ENCODE measurements at regions not wholly inside any gene's neighbourhood (a gene's known extent, or its start where the extent isn't known, plus 50 kb on each side); places are given as distances from the start of the nearest gene placed in this dataset.
"Not testable (repeated sequence)": the region's sequence is repeated elsewhere in the genome, so short reads cannot be mapped to it uniquely, and the experiment has no call there.

DNA sequence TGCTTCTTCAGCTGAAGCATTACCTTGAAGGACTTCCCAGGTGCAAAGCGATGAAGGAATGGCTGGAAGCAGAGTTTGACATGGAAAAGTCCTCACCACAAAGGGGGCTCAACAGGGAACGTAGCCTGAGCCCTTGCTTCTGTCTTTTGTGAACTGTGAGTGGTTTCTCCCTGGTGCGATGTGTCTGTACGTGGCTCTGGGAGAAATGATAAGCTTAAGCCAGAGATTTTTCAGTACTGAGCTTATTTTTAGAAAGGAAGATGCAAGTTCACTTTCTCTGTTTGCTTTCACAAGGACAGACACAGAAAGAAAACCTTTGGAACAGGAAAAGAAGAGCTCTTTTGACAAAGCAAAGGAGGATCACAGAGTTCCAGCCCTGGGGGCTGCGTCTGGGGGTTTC is 79.4 kb downstream of the DACT2 start:
- DNase-seq (ENCODE audit: low spot score, unreplicated experiment) = no peak
- H3K27ac Mint-ChIP-seq = no peak overlapping the region
- peaks cover 4% of the 10 kb centered on the region for H3K4me1 Mint-ChIP-seq (ENCODE audit: low read depth)
- H3K9me3 Mint-ChIP-seq (ENCODE audit: low read depth) = no peaks in the 10 kb centered on the region
- no peak overlapping the region for H3K4me3 Mint-ChIP-seq (ENCODE audit: low read depth)
- H3K27me3 Mint-ChIP-seq = peaks cover 16% of the 10 kb centered on the region
- TF ChIP-seq, protein P1, sequence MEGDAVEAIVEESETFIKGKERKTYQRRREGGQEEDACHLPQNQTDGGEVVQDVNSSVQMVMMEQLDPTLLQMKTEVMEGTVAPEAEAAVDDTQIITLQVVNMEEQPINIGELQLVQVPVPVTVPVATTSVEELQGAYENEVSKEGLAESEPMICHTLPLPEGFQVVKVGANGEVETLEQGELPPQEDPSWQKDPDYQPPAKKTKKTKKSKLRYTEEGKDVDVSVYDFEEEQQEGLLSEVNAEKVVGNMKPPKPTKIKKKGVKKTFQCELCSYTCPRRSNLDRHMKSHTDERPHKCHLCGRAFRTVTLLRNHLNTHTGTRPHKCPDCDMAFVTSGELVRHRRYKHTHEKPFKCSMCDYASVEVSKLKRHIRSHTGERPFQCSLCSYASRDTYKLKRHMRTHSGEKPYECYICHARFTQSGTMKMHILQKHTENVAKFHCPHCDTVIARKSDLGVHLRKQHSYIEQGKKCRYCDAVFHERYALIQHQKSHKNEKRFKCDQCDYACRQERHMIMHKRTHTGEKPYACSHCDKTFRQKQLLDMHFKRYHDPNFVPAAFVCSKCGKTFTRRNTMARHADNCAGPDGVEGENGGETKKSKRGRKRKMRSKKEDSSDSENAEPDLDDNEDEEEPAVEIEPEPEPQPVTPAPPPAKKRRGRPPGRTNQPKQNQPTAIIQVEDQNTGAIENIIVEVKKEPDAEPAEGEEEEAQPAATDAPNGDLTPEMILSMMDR (IDR thresholded peaks at IDR 0.05; ENCODE audit: unreplicated experiment) = no peak
- no peaks in the 10 kb centered on the region for H3K36me3 Mint-ChIP-seq (ENCODE audit: insufficient read depth)

DNA sequence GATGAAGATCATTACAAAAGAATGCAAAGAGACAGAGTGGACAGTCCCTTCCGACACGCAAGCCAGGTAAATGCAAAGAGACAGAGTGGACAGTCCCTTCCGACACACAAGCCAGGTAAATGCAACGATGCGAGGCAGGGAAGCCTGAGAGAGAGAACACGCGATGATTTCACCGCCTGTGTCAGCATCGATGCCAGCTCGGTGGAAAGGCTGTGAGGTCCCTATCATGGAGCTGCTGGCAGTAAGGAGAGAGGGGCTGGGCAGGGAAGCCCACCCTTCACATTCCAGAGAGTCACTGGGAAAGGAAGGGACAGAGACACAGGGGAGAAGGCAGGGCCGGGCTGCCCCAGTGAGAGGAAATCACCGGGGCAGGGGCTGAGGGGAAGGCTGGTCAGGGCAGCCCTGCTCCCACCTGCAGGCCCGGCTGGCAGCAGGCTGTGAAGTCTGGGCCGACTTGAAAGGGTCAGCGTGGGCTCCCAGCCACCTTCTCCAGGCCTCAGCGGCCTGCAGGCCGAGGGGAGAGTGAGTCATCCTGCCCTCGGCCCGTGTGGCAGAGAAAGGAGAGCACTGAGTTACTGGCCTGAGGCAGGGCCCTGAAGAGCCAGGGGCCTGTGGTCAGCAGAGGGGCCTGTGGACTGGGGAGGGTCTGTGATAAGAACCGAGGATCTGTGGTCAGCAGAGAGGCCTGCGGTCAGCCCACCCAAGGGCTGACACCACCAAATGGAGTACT is 80.4 kb downstream of the DACT2 start:
- Mint-ChIP-seq H3K9me3 (ENCODE audit: low read depth) (no peaks in the 10 kb centered on the region), H3K27ac (no peak overlapping the region), H3K27me3 (peaks cover 16% of the 10 kb centered on the region), H3K36me3 (ENCODE audit: insufficient read depth) (no peaks in the 10 kb centered on the region), H3K4me1 (ENCODE audit: low read depth) (no peaks in the 10 kb centered on the region), H3K4me3 (ENCODE audit: low read depth) (no peak overlapping the region)
- TF ChIP-seq, protein P1 (IDR thresholded peaks at IDR 0.05; ENCODE audit: unreplicated experiment) = no peak
- no peak for DNase-seq (ENCODE audit: low spot score, unreplicated experiment)

DNA sequence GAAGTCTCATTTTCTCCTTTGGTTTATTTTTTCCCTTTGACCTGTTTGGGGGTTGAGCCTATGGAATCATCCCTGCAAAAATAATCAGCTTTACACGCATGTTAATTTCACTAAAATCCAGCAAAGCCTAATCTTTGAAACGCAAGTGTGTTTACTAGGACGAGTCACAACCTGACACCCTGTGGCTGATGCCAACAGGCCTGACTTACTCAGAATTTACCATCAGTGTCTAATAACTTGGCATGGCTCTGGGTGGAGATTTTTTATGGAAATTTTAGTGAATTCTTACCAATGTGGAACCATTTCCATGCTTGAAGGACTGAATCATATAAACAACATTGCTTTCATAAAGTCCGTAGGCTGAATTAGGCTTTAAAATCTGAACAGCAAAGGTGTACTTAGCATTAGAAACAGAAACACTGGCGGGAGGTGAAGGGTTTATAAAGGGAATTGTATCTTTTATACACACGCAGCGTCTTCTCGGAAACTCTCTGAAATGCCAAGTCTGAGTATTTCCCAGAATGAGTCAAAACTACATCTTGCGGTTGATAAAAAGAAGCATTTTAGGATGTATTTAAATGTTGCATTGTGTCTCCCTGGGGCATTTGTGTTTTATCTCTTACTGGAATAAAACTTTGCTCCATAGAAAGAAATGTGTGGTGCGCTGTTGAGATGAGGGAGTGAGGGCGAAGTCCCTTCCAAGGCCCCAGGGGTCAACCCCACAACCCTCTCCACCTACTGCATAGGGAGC is 81.2 kb downstream of the DACT2 start:
- Mint-ChIP-seq H3K9me3 (ENCODE audit: low read depth) (no peaks in the 10 kb centered on the region), H3K27me3 (peaks cover 12% of the 10 kb centered on the region), H3K4me1 (ENCODE audit: low read depth) (no peaks in the 10 kb centered on the region), H3K4me3 (ENCODE audit: low read depth) (no peak overlapping the region), H3K36me3 (ENCODE audit: insufficient read depth) (no peaks in the 10 kb centered on the region), H3K27ac (no peak overlapping the region)
- no peak for DNase-seq (ENCODE audit: low spot score, unreplicated experiment)
- TF ChIP-seq, protein P1 (IDR thresholded peaks at IDR 0.05; ENCODE audit: unreplicated experiment) = no peak

DNA sequence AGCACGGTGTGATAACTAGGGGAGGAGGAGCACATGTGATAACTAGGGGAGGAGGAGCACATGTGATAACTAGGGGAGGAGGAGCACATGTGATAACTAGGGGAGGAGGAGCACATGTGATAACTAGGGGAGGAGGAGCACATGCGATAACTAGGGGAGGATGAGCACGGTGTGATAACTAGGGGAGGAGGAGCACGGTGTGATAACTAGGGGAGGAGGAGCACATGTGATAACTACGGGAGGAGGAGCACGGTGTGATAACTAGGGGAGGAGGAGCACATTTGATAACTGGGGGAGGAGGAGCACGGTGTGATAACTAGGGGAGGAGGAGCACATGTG is 85.7 kb downstream of the DACT2 start:
- H3K27me3 Mint-ChIP-seq; H3K4me1 Mint-ChIP-seq (ENCODE audit: low read depth); DNase-seq (ENCODE audit: low spot score, unreplicated experiment); H3K27ac Mint-ChIP-seq; H3K9me3 Mint-ChIP-seq (ENCODE audit: low read depth); H3K36me3 Mint-ChIP-seq (ENCODE audit: insufficient read depth); H3K4me3 Mint-ChIP-seq (ENCODE audit: low read depth): not testable (repeated sequence)

DNA sequence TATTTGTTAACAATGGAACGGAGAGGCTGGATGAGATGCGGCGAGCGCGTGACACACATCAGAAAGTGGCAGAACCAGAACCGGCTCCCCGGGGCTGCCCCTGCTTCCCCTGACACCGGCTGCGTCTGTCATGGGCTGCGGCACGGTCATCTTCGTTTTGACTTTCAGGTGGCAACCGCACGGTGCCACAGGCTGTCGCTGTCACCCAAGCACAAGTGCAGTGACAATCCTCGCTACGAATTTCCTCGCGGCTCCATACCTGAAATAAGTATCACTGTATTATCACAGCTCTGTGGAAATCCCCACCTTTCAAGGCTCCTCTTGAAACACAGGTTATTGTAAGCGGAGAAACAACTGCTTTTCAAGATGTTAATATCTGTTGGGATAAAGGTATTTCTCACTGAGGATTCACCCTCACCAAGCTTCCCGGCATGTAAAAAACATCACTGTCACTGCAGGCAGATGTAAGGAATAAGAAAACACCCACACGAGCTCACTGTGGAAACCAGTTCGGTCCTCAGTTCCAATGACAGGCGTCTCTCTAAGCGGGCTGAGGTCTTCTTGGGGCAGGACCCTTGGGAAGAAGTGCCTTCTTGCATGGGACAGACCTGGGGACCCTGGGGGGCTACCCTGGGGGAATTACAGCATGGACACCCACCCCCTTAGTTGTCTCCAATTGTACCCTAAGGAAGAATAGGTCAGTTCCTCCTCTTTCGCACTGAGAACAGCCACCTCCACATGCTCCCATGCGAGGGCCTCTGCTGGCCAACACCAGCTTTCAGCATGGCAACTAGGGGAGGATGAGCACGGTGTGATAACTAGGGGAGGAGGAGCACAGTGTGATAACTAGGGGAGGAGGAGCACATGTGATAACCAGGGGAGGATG is 86.3 kb downstream of the DACT2 start:
- DNase-seq (ENCODE audit: low spot score, unreplicated experiment) = no peak
- H3K27ac Mint-ChIP-seq = no peak overlapping the region
- no peaks in the 10 kb centered on the region for H3K36me3 Mint-ChIP-seq (ENCODE audit: insufficient read depth)
- H3K4me1 Mint-ChIP-seq (ENCODE audit: low read depth) = peaks cover 10% of the 10 kb centered on the region
- no peak overlapping the region for H3K4me3 Mint-ChIP-seq (ENCODE audit: low read depth)
- peaks cover 5% of the 10 kb centered on the region for H3K27me3 Mint-ChIP-seq
- TF ChIP-seq, protein P1 (IDR thresholded peaks at IDR 0.05; ENCODE audit: unreplicated experiment) = no peak
- H3K9me3 Mint-ChIP-seq (ENCODE audit: low read depth) = no peaks in the 10 kb centered on the region
